ENCODE measurements at regions not wholly inside any gene's neighbourhood (a gene's known extent, or its start where the extent isn't known, plus 50 kb on each side); places are given as distances from the start of the nearest gene placed in this dataset.
A peak's percentile ranks its signal among the peaks of the same experiment; 100 is the strongest.

- Histone ChIP-seq H3K27me3 (ENCODE audit: control insufficient read depth, insufficient read depth, low read length) (no peaks in the 10 kb centered on the region), H3K9ac (ENCODE audit: low read length) (no peak overlapping the region), H3K4me1 (ENCODE audit: control insufficient read depth, insufficient read depth, low read length) (0 out of 2 replicates have a peak, but pooled peaks cover 3% of the 10 kb centered on the region), H3K4me3 (ENCODE audit: low read depth, low read length) (no peak overlapping the region), H3K27ac (ENCODE audit: low read depth, low read length) (no peak overlapping the region), H3K36me3 (ENCODE audit: control insufficient read depth, insufficient read depth, low read length) (no peaks in the 10 kb centered on the region), H3K9me3 (ENCODE audit: control insufficient read depth, insufficient read depth, low read depth, low read length) (peaks cover 6% of the 10 kb centered on the region)
Observed at GRCh38 chr11:10387206-10388083, 67.6 kb upstream of the AMPD3 start.

DNA sequence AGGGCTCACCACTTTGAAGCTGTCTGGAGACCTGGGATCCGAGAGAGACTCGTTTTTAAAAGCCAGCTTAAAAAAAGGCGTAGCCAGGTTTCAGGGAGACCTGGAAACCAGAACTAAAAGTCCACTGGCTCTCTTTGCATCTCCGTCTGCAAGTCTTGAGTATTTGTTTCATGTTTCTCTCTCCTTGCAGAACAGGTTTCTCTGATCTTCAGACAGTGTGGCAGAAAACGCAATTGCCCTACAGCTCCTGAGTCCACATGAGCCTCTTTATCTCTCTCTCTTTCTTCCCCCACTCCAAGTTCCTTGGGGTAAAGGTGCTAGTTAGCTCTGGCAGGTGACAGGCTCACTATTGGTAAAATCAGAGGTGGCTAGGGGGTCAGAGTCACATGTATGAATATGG, 67.0 kb upstream of the AMPD3 start:
- H3K4me1 ChIP-seq (ENCODE audit: control insufficient read depth, insufficient read depth, low read length), result 0 out of 2 replicates have a peak, but pooled peaks cover 3% of the 10 kb centered on the region
- H3K27me3 ChIP-seq (ENCODE audit: control insufficient read depth, insufficient read depth, low read length), result no peaks in the 10 kb centered on the region
- peaks cover 6% of the 10 kb centered on the region for H3K9me3 ChIP-seq (ENCODE audit: control insufficient read depth, insufficient read depth, low read depth, low read length)
- H3K27ac ChIP-seq (ENCODE audit: low read depth, low read length), result no peak overlapping the region
- H3K36me3 ChIP-seq (ENCODE audit: control insufficient read depth, insufficient read depth, low read length), result no peaks in the 10 kb centered on the region
- no peak overlapping the region for H3K4me3 ChIP-seq (ENCODE audit: low read depth, low read length)
- H3K9ac ChIP-seq (ENCODE audit: low read length), result no peak overlapping the region

GRCh38 chr11:10388574-10388973, 66.5 kb upstream of the AMPD3 start:
- H3K9me3 ChIP-seq (ENCODE audit: control insufficient read depth, insufficient read depth, low read depth, low read length), result peaks cover 6% of the 10 kb centered on the region
- H3K36me3 ChIP-seq (ENCODE audit: control insufficient read depth, insufficient read depth, low read length), result no peaks in the 10 kb centered on the region
- no peaks in the 10 kb centered on the region for H3K27me3 ChIP-seq (ENCODE audit: control insufficient read depth, insufficient read depth, low read length)
- no peak overlapping the region for H3K9ac ChIP-seq (ENCODE audit: low read length)
- H3K27ac ChIP-seq (ENCODE audit: low read depth, low read length), result no peak overlapping the region
- no peak overlapping the region for H3K4me3 ChIP-seq (ENCODE audit: low read depth, low read length)
- H3K4me1 ChIP-seq (ENCODE audit: control insufficient read depth, insufficient read depth, low read length), result 0 out of 2 replicates have a peak, but pooled peaks cover 3% of the 10 kb centered on the region

DNA sequence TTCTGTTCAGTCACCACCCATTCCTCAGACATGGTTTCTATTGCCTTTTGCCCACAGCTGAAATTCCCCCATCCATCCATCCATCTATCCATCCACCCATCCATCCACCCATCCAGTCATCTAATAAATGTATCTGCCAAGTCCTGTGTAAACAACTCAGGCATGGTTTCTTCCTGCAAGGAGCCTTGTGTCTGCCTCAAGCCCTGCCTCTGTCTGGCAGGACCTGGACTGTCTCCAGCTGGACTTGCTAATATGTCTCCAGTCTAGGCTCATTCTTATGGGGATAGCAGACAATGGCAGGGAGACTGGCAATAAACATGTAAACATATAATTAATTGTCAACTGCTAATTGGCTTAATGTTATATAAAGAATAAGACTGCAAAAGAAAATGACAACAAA, 64.7 kb upstream of the AMPD3 start:
- Histone ChIP-seq H3K27me3 (ENCODE audit: control insufficient read depth, insufficient read depth, low read length) (no peaks in the 10 kb centered on the region), H3K27ac (ENCODE audit: low read depth, low read length) (no peak overlapping the region), H3K4me1 (ENCODE audit: control insufficient read depth, insufficient read depth, low read length) (peaks cover 7% of the 10 kb centered on the region; the same call in 1 of the 2 replicates), H3K36me3 (ENCODE audit: control insufficient read depth, insufficient read depth, low read length) (no peaks in the 10 kb centered on the region), H3K9me3 (ENCODE audit: control insufficient read depth, insufficient read depth, low read depth, low read length) (peaks cover 6% of the 10 kb centered on the region), H3K9ac (ENCODE audit: low read length) (no peak overlapping the region), H3K4me3 (ENCODE audit: low read depth, low read length) (no peak overlapping the region)

DNA sequence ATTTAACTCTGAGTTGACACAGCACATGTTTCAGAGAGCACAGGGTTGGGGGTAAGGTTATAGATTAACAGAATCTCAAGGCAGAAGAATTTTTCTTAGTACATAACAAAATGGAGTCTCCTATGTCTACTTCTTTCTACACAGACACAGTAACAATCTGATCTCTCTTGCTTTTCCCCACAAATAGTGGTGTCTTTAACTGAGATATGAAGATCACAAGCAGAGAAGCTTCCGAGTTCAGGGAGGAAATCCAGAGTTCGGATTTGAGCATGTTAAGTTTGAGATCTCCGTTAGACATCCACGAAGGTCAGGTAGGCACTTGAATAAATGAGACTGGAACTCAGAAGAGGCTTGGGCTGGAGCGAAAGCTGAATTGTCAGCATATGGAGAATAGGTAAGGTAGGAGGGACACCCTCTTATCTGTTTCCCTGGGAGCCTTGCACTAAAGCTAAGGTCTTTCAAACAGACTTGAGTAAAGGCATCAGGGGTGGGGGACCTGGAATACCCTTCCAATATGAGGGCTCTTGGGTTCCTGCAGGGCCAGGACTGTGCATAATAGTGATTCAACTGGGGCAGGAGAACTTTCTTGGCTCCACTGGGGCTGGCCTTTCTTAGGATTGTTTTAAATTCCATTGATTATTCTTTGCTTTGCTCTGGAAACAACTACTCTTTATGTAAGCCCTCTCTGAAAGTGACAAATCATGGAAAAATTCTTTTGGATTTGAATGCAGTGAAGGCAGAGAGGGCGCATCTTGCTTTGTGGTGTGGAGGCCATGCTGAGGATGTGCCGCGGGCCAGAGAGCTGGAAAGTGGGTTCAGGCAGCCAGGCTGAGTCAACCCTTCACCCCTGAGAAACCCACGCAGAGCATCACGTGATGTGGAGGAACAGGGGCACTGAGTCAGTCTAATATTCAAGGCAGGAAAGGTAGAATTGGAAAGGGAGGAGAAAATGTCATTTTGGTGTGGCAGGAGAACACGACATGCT, 62.7 kb upstream of the AMPD3 start:
- H3K27me3 ChIP-seq (ENCODE audit: control insufficient read depth, insufficient read depth, low read length), result no peaks in the 10 kb centered on the region
- no peaks in the 10 kb centered on the region for H3K36me3 ChIP-seq (ENCODE audit: control insufficient read depth, insufficient read depth, low read length)
- peak overlapping the region; percentile 23 for H3K9ac ChIP-seq (ENCODE audit: low read length)
- H3K4me1 ChIP-seq (ENCODE audit: control insufficient read depth, insufficient read depth, low read length), result peaks cover 5% of the 10 kb centered on the region; the same call in 1 of the 2 replicates
- H3K27ac ChIP-seq (ENCODE audit: low read depth, low read length), result peak overlapping the region; percentile 40; the same call in 1 of the 2 replicates
- H3K9me3 ChIP-seq (ENCODE audit: control insufficient read depth, insufficient read depth, low read depth, low read length), result peaks cover 6% of the 10 kb centered on the region
- H3K4me3 ChIP-seq (ENCODE audit: low read depth, low read length), result no peak overlapping the region

DNA sequence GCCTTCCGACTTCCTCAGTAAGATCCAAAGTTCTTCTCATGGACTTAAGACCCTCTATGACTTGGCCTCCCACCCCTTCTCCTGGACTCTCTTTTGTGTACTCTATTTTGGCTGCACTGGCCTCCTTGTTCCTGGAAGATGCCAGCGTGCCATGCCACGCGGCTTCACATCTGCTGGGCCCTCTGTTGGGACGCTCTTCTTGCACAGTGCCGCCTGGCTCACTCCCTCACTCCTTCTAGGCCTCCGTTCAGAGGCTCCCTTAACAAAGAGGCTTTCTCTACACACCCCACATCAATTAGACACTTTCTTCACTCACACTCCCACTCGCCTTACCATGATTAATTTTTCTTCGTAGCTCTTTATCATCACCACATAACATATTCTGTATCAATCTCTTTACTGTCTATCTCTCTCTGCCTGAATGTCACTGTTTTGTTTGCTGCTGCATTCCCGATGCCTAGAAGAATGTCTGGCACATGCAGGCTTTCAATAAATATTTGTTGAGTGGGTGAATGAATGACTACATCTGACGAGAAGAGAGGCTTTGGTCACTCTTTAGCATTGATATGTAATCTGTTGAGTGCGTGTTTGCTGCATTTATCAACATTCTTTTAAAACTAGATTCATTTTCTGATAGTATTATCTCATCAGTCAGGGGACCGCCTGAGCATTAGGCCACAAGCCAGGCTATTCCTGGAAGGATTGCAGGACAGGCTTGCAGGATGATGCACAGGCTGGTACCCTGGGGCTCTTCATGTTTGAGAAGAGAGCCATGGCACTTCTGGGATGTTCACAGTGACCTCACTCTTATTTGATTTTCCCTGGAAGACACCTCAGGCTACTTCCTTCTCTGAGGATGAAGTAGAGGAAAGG, 60.6 kb upstream of the AMPD3 start:
- no peak overlapping the region for H3K4me3 ChIP-seq (ENCODE audit: low read depth, low read length)
- no peaks in the 10 kb centered on the region for H3K27me3 ChIP-seq (ENCODE audit: control insufficient read depth, insufficient read depth, low read length)
- peaks cover 9% of the 10 kb centered on the region; the same call in 1 of the 2 replicates for H3K4me1 ChIP-seq (ENCODE audit: control insufficient read depth, insufficient read depth, low read length)
- no peak overlapping the region for H3K27ac ChIP-seq (ENCODE audit: low read depth, low read length)
- H3K9me3 ChIP-seq (ENCODE audit: control insufficient read depth, insufficient read depth, low read depth, low read length), result peaks cover 6% of the 10 kb centered on the region
- H3K9ac ChIP-seq (ENCODE audit: low read length), result no peak overlapping the region
- no peaks in the 10 kb centered on the region for H3K36me3 ChIP-seq (ENCODE audit: control insufficient read depth, insufficient read depth, low read length)

GRCh38 chr11:10395166-10395897, 59.7 kb upstream of the AMPD3 start:
- Histone ChIP-seq H3K9me3 (ENCODE audit: control insufficient read depth, insufficient read depth, low read depth, low read length) (peaks cover 6% of the 10 kb centered on the region), H3K4me1 (ENCODE audit: control insufficient read depth, insufficient read depth, low read length) (peaks cover 9% of the 10 kb centered on the region; the same call in 1 of the 2 replicates), H3K4me3 (ENCODE audit: low read depth, low read length) (no peak overlapping the region), H3K36me3 (ENCODE audit: control insufficient read depth, insufficient read depth, low read length) (no peaks in the 10 kb centered on the region), H3K27me3 (ENCODE audit: control insufficient read depth, insufficient read depth, low read length) (no peaks in the 10 kb centered on the region), H3K9ac (ENCODE audit: low read length) (no peak overlapping the region), H3K27ac (ENCODE audit: low read depth, low read length) (no peak overlapping the region)

DNA sequence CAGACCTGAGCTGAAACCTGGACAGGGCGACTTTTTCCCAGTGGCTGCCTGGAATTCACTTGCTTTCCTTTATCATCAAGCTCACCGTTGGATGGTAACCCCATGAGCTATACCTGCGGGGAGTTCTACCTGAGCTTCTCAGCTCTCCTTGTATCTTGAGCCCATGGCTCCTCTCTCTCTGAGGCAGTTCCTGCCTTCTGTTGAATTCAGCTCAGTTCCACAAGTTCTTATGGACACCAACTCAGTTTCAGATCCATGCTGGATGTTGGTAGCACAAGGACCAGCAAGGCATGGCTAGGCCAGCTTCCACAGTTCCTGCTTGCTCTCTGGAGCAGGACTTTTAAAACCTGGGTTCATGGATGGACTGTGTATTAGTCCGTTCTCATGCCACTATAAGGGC, 58.3 kb upstream of the AMPD3 start:
- Histone ChIP-seq H3K27me3 (ENCODE audit: control insufficient read depth, insufficient read depth, low read length) (no peaks in the 10 kb centered on the region), H3K4me1 (ENCODE audit: control insufficient read depth, insufficient read depth, low read length) (peaks cover 9% of the 10 kb centered on the region; the same call in 1 of the 2 replicates), H3K9ac (ENCODE audit: low read length) (no peak overlapping the region), H3K4me3 (ENCODE audit: low read depth, low read length) (no peak overlapping the region), H3K9me3 (ENCODE audit: control insufficient read depth, insufficient read depth, low read depth, low read length) (no peaks in the 10 kb centered on the region), H3K36me3 (ENCODE audit: control insufficient read depth, insufficient read depth, low read length) (no peaks in the 10 kb centered on the region), H3K27ac (ENCODE audit: low read depth, low read length) (no peak overlapping the region)

DNA sequence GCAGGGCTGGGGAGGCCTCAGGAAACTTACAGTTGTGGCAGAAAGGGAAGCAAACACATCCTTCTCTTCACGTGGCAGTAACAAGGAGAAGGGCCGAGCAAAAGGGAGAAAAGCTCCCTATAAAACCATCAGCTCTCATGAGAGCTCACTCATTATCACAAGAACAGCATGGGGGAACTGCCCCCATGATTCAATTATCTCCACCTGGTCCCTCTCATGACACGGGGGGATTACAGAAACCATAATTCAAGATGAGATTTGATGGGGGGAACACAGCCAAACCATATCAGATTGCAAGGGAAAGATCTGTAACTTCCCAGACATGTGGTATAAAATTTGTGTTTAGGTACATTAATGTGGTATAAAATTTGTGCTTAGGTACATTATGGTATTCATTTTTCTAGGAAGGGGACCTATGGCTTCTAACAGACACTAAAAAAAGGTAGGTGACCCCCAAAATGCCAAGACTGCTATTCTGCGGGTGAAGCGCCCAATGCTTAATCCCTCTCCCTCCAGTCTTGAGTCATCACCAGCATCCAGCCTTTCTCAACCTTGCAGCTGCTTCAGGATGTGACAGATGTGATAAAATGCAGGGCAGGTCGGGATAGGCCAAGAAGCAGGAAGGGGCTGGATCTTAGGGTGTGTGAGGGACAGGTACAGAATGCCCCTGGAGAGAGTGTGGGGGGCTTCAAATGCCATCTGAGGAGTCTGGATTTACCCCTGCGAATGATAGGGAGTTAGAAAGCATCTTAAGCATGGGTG, 57.7 kb upstream of the AMPD3 start:
- Histone ChIP-seq H3K36me3 (ENCODE audit: control insufficient read depth, insufficient read depth, low read length) (no peaks in the 10 kb centered on the region), H3K9ac (ENCODE audit: low read length) (no peak overlapping the region), H3K27me3 (ENCODE audit: control insufficient read depth, insufficient read depth, low read length) (no peaks in the 10 kb centered on the region), H3K27ac (ENCODE audit: low read depth, low read length) (no peak overlapping the region), H3K4me1 (ENCODE audit: control insufficient read depth, insufficient read depth, low read length) (peaks cover 9% of the 10 kb centered on the region; the same call in 1 of the 2 replicates), H3K9me3 (ENCODE audit: control insufficient read depth, insufficient read depth, low read depth, low read length) (no peaks in the 10 kb centered on the region), H3K4me3 (ENCODE audit: low read depth, low read length) (no peak overlapping the region)

Data from HUES6 (cell line).